Non-pigmented ciliary epithelial cell (primary cell): ENCODE measurements at regions not wholly inside any gene's neighbourhood (a gene's known extent, or its start where the extent isn't known, plus 50 kb on each side); places are given as distances from the start of the nearest gene placed in this dataset.
A peak's percentile ranks its signal among the peaks of the same experiment; 100 is the strongest.
"Not testable (repeated sequence)": the region's sequence is repeated elsewhere in the genome, so short reads cannot be mapped to it uniquely, and the experiment has no call there.

Source experiments
- DNase-seq: peaks from one replicate; pipeline ENCODE4 v3.0.0-alpha.2; 2010; ENCODE audit warnings: low read depth

DNA sequence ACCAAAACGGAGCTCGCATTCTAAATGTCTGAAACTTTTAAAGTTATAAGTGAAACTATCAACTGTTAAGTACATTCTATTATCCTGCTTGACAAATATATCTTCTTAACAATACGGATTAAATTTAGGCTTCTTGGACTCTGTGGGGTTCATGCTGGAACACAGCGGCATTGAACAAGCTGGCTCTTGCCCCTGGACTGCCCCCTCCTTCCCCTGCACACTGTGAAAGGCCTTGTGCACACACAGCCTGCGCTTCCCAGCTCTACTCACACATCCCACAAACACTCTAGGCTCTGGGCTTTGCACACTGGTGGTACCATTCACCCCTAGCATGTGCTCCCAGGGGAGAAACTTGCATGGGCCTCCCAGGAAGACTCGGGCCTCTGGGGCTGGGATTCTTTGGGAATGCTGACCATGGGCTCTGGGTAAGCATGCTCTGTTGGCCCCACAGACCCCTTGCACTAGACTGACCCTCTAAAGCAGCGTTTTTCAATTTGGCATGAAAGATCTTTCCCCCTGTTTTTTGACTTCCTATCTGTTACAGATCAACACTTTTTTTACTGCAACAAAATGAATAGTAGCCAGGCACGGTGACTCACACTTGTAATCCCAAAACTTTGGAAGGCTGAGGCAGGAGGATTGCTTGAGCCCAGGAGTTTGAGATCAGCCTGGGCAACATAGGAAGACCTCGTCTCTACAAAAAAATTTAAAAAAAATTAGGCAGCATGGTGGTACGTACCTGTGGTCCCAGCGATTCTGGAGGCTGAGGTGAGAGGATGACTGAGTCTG is 96.2 kb upstream of the CPM start:
- no peak for DNase-seq

DNA sequence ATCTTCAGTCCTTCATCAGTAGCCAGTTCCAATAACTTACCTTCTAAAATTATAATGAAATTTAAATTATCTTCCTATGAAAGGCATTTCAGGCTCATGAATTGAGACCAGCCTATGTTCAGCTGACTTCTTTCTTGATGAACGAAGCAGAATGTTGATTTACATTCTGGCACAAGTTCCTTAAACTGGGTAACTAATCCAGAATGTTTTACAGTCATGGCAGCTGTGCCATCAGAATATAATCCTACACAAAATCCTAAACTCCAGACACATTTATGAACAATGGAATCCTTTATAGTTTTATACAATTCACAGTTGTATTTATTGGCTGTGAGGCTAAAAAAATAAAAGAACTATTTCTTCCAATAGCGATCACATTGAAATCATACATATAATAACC is 97.3 kb upstream of the CPM start:
- no peak for DNase-seq

DNA sequence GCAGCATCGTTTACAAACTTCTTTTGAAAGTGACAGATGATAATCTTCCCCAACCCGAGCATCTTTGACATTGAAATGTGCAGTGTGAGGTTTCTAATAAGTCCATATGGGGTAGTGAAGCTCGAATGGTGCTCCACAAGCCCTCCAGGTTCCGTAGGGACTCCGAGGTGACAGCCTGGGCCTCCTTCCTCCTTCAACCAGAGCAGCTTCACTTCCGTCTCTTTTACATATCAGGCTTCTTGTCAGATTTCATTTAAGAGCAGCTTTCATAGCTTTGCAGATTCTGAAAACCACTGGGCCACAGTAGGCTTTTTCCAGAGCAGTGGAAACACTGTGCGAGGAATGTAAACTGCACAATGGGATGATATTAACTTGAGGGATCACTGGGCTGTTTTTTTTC is 103.6 kb upstream of the CPM start:
- DNase-seq: no peak

DNA sequence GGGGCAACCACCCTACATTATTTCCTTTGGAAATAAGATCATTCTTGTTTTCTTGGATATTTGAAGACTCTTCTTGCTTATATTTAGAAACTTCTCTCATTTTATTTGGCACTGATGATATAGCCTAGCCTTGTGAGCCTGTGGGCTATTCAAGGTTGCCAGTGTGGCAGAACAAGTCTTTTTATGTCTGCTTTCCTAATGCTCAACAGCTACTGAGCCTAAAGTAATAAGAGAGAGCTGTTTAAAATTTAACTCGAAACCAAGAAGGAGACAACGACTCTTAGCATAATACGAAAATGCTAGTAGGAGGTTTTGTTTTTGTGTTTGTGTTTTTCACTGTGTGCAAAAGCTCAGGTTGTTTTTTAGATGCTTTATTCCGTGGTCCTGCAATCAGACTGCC is 104.0 kb upstream of the CPM start:
- no peak for DNase-seq

DNA sequence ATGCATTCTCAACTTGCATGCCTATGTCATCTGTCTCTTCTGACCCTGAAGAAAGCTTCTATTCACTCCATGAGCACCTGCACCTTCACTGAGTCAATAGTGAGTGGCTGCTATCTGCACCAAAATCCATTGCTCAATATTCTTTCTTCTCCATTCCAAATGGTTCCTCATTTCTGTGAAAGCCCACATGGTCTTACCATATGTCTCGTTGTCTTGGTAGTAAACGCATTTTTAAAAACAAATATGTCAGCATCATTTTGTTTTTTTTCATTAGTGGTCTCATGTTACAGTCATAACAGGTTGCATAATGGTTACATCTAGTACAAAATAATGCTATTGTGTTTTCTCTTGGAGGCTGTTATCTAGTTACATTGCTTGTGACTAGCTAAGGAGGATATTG is 106.9 kb upstream of the CPM start:
- no peak for DNase-seq

DNA sequence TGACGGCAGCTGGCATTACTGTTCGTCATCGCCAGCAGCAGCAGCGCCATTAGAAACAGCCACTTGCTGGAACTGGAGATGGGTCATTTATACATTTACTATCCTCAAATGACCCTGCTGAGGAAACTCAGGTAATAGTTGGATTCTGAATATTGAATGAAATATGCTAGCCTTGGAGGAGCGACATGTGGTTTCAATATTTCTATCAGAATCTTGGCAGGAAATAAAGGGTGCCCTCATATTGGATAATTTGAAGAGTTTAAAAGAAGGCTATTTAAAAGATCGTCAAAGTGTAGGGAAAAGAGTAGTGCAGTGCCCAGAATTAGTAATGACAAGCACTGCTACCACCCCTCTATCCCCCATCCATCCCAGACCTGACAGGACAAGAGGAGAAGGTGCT is 109.6 kb upstream of the CPM start:
- DNase-seq: no peak

DNA sequence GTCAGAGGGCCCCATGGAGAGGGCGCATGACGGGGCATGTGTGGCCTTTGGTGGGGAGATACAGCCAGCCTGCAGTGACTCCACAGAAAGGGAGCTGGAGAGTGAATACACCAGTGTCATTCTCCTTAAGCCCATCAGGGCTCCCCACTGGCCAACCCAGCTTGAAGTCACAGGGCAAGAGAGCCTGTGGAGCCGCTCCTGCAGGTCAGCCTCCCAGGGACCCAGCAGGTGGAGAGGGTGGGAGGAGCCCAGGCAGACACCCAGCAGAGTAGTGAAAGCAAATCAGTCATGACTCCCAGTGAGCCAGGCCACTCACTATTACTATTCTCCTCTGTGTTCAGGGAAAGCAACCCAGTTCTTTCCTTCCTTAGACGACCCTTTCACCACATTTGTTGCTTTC is 110.0 kb upstream of the CPM start:
- no peak for DNase-seq

DNA sequence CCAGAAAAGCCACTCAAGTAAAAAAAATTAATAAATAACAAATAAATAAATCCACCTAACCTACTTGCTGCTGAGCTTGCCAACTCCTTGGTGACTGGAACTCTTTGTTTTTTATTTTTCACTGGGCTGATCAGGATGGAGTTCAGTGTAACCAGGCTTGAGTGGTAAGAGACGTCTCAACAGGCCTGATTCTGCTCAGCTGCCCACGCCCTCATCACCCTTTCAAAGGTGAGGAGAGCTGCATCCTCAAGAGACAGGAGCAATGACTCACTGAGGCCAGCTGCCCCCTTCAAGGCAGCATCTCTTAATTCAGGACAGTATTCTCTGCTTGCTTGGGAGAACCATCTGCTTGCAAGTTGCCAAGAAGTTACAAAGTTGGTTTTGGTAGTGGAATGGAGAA is 111.9 kb upstream of the CPM start:
- no peak for DNase-seq

DNA sequence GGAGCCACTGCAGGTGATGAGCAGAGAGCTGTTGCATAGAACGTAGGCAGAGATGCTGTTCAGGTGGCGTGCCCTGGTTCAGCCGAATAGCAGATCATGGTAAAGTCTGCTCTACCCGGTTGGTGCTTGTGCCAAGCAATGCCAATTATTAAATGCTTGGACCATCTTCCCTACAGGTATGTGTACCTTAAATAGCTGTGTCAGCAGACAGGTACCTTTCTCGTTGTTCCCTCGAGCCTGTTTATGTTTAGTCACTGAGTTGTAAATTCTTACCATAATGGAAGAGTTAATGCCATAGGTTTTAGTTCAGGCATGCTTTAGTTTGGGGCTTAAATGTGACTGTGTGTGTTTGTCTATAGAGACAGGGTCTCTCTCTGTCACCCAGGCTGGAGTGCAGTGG is 112.5 kb upstream of the CPM start:
- no peak for DNase-seq

DNA sequence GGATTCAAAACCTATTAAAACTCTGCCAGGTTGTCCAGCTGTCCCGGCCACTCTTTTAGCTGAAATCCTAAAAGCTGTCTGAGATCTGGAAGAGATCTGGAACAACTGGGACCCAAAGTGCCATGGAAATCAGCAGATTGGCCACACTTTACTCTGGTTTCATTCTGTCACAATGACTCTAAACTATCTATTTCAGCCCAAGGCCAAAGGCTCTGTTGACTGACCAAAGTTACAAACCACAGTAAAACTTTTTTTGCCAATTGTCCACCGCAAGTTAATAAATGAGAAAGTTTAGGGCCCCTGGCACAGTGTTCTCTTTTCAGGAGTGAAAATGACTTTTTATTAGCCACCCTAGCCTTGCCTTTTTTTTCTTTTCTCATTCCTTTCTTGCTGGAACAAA is 113.4 kb upstream of the CPM start:
- DNase-seq: no peak

DNA sequence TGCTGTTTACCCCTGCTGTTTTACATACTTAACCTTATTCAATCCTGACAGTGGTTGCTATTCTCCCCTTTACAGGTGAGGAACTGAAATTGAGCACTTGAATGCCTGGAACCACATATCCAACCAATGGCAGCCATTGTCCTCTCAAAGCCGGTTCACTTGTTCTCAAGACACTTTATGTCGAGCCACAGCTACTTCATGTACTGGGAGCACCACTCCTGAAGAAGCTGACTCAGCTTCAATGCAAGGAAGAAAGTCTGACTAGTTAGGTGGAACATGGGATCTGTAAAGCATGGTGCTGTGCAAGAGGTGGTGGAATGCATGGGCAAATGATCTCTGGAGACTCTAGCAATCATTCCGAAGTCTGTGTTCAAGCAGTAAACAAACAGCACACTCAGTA is 113.9 kb upstream of the CPM start:
- DNase-seq: no peak

DNA sequence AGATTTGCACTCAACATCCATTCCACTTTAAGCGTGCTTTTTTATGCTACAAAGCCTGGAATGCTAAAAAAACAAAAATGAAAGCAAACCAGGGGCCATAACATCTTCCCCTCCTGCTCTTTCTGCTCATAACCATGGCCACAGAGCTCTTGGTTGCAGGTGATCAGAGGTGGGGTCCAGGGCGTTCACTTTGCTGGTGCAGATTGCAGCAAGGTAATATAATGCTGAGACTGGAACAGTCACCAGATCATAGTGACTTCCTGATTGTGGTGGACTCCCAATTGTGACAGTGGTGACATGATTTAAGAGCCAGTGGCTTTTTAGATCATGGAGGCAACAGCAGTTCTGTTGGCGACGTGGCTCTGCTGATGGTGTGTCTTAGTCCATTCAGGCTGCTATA is 115.0 kb upstream of the CPM start:
- no peak for DNase-seq

DNA sequence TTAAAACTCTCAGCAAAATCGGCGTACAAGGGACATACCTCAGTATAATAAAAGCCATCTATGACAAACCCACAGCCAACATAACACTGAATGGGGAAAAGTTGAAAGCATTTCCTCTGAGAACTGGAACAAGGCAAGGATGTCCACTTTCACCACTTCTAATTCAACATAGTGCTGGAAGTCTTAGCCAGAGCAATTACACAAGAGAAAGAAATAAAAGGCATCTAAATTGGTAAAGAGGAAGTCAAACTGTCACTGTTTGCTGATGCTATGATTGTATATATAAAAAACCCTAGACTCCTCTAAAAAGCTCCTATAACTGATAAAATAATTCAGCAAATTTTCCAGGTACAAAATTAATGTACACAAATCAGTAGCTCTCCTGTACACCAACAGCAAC is 116.9 kb upstream of the CPM start:
- DNase-seq: not testable (repeated sequence)

DNA sequence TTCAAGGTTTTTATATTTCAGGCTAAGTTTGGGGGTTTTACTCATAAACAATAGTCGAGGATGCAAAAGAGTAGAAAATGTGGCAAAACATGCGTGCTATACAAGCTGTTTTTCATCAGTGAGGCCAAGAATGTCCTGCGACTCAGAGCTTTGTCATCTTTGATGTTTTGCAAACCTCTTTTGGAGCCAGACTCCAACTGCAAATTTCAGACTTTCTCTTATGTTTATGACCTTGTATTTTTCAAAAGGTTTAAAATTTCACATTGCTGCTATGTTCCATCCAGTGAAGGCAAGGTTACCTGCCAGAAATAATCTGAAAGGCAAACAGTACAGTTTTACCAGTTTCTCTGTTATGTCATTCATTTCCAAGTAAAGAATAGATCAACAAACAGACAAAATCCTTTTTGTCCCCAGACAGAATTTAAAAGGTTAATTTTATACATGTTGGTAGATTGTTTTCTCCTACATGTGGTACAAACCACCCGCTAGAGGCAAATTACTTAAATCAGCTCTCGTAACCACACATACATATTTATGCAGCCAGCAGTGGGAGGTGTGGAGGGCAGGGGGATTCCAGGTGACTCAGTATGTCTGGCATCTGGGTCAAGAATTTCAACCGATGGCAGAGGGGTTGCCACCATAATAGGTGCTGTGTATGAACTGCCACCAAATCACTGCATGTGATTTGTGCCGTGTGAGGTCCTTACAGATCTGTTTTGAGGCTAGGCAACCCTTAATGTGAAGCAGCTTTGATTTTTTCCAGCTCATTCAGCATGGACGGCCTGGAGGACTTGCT is 119.8 kb upstream of the CPM start:
- peak; percentile 78 for DNase-seq

DNA sequence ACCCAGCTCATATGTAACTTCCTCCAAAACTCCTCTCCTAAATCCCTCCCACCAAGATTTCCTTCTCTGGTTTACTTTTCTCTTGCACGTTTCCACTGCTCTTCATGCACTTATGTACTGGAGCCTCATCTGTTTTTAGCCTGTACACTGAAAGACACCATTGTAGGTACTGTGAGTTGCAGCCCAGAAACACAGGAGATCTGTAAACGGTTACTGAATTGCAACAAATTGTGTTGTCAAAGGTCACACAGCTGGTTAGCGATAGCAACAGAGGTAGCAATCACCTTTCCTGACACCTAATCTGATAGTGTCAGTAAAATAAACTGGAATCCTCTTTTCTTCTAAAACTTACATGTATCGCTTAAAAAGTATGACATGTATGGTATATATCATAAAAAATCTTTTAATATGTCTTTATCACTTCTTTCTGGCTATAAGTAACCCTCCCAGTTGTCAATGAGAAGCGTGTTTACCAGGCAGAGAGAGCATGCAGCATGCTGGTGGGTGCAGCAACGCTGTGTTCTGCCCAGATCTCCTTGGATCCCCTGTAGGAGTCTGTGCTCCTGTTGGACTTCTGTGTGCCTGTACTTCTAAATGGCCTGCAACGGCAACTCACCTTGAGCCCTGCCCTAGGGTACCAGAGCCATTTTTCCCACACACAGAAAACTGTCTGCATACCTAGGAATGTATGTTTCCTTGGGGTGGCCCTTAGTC is 121.5 kb upstream of the CPM start:
- no peak for DNase-seq

DNA sequence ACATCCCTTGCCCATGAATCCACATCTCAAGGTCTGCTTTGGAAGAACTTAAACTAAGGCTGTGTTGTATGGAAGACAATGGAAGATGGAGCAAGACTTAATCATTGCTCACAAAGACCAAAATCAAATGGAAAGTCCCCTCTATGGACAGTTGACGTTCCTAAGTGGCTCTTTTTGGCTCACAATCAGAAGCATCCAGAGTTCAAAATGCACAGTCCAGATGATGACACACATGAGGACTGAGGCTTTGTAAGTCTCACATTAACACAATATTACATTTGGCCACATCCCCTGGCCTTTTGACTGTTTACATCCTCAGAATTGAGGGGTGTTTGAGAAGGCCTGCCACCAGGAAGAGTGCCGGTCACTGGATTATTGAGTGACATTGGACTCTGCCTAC is 122.3 kb upstream of the CPM start:
- DNase-seq: no peak

DNA sequence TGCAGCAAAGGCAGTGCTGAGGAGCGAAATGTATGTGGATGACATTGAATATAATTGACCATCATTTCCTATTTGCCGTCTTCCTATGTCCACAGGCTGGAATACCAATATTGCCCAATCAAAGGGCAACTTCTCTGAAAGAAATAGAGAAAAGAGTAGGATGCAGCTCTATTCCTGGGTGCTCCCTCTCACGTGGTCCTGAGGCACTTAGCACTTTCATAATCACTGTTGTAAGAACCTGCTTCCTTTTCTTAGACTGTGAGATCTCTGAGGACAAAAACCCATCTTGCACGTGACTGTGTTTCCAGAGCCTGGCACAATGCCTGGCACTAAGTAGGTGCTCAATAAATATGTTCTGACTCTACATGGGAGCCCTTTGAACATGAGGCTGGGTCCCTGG is 122.7 kb upstream of the CPM start:
- DNase-seq: no peak

DNA sequence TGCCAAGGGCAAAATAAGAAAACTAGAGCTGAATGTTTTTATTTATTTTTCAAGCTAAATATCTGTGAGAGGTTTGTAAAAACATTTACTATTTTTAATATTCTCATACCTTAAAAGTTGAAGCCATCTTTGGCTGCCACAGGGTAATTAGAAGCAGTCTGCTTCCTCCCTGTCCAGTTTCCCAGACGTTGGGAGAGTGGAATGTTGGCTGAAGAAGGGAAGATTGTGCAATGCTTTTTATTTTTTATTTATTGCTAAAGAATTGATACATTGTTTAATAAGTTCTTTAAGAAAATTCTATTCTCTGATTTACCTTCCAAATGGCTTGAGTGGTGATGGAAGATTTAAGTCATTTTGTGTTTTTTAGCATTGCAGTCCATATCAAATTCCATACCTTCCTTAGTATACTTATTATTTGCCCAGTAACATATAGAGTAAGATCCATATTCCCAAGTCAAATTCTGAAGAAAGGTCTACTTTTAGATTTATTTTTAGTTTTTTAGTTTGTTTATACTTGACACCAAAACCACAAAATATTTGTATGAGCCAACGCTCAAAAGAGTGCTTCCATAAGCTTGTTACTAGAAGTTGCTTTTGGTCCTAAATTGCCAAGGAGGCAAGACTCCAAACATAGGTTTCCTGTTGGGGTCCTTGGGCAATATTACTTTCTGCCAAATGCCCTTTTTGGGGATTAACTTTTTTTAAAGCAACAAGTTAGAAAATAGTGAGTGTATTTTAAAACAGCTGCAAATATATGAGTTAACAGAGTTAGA is 124.0 kb upstream of the CPM start:
- no peak for DNase-seq

DNA sequence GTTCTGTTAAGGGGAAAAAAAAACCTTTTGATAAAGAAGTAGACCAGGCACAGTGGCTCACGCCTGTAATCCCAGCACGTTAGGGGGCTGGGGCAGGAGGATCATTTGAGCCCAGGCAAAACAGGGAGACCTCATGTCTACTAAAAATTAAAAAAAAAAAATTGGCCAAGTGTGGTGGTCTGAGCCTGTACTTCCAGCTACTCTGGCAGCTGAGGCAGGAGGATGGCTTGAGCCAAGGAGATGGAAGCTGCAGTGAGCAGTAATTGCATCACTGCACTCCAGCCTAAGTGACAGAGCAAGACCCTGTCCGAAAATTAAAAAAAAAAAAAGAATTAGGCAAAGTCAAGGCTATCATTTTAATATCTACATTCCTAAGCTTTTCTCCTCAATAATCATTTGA is 124.8 kb upstream of the CPM start:
- no peak for DNase-seq

DNA sequence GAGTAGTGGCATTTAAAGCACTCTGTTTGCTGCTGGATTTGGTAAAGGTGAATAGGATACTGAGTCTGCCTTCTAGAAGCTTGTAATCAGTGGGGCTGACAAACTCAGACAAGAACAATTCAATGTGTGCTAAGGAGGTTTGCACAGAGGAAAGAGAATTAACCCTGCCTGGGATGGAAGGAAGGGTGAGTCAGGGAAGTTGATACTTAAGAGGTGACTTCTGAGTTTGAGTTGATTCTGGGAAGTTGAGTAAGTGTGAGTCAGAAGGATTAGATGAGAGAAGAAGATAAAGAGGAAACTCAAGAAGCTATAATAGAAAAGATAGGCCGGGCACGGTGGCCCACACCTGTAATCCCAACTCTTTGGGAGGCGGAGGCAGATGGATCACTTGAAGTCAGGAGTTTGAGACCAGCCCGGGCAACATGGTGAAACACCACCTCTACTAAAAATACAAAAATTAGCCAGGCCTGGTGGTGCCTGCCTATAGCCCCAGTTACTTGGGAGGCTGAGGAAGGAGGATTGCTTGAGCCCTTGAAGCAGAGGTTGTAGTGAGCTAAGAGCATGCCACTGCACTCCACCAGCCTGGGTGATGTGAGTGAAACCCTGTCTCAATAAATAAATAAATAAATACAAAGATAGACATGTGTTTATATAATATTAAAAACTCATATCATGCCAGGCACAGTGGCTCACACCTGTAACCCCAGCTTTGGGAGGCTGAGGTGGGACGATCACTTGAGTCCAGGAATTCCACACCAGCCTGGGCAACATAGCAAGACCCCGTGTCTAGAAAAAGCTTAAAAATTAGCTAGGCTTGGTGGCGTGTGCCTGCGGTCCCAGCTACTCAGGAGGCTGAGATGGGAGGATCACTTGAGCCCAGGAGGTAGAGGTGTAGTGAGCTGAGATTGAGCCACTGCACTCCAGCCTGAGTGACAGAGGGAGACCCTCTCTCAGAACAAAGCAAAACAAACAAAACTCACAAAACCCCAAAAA is 126.8 kb upstream of the CPM start:
- peak; percentile 92 for DNase-seq

DNA sequence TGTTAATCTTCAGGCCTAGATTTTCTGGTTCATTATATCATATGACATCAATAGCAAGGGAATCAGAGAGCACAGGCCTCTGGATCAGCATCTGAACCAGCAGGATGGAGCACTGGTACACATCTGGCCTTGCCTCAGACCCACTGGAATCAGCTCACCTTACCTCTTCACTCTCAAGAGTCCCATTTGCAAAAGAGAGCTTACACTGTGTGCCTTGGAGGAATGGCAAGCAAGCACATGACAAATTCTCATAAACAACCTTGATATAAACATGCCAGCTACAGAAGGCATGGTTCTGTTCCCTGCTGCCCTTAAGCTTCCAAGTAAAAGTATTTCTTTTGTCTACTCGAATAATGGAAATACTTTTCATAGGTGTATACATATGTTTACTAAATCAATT is 128.6 kb upstream of the CPM start:
- no peak for DNase-seq
